Heart left ventricle (tissue), 16 donors: ENCODE measurements at regions not wholly inside any gene's neighbourhood (a gene's known extent, or its start where the extent isn't known, plus 50 kb on each side); places are given as distances from the start of the nearest gene placed in this dataset.
A peak's percentile ranks its signal among the peaks of the same experiment; 100 is the strongest.

Source experiments
- ATAC-seq, 4 donors: fragments of 200-7000 bp; cut with Tn5 transposase; one replicate each; pipeline ENCODE4 v1.9.1; 2020 to 2022; ENCODE audit warnings: moderate library complexity in 4 of 4, mild to moderate bottlenecking in 3 of 4, moderate number of reproducible peaks in 1 of 4
- DNase-seq, 5 donors: peaks; one replicate each; pipeline ENCODE4 v3.0.0-alpha.2; 2020
- H3K27ac ChIP-seq, 12 donors: fragments of 200-600 bp; sonication (generic) in 4 of 12; one replicate each; pipeline versions ENCODE4 v1.5.0 to v1.8.0; 2016 to 2022; ENCODE audit warnings: mild to moderate bottlenecking in 2 of 12
- H3K27me3 ChIP-seq, 9 donors: fragments of 200-600 bp; sonication (generic) in 2 of 9; one replicate each; pipeline versions ENCODE4 v1.5.1 to v1.8.0; 2016 to 2022; ENCODE audit warnings: mild to moderate bottlenecking in 3 of 9
- H3K36me3 ChIP-seq, 9 donors: fragments of 200-600 bp; sonication (generic) in 2 of 9; one replicate each; pipeline versions ENCODE4 v1.5.0 to v1.8.0; 2018 to 2022; ENCODE audit warnings: mild to moderate bottlenecking in 2 of 9
- H3K4me1 ChIP-seq, 12 donors: fragments of 200-600 bp; sonication (generic) in 4 of 12; one replicate each; pipeline versions ENCODE4 v1.5.0 to v1.8.0; 2016 to 2022; ENCODE audit warnings: mild to moderate bottlenecking in 3 of 12
- H3K4me3 ChIP-seq, 12 donors: fragments of 200-600 bp; sonication (generic) in 4 of 12; one replicate each; pipeline versions ENCODE4 v1.5.0 to v1.8.0; 2017 to 2022; ENCODE audit warnings: mild to moderate bottlenecking in 9 of 12, moderate library complexity in 4 of 12
- H3K9me3 ChIP-seq, 12 donors: fragments of 200-600 bp; sonication (generic) in 4 of 12; one replicate each; pipeline versions ENCODE4 v1.5.0 to v1.8.0; 2016 to 2022; ENCODE audit warnings: mild to moderate bottlenecking in 1 of 12
- CTCF ChIP-seq, 12 donors: fragments of 200-600 bp; sonication (generic) in 4 of 12; IDR thresholded peaks; one replicate each; pipeline versions ENCODE4 v1.5.0 to v1.8.0; 2018 to 2022; ENCODE audit warnings: antibody characterized with exemption in 12 of 12, mild to moderate bottlenecking in 5 of 12
- POLR2A ChIP-seq, 2 donors: fragments of 450-650 bp; IDR thresholded peaks; one replicate each; pipeline ENCODE4 v1.6.1; 2017; ENCODE audit warnings: antibody characterized with exemption in 2 of 2, mild to moderate bottlenecking in 2 of 2, moderate library complexity in 2 of 2
- WGBS, 4 donors: extraction: QIAGEN DNeasy Blood & Tissue Kit in 2 of 4; methylation state at CpG; one replicate each; pipeline versions ENCODE4 v1.1.5 to v1.1.7; 2013 to 2018; 5-methylcytosine and 5-hydroxymethylcytosine counted together
- intact Hi-C, 10 donors: fragments of 100-400 bp; cut with DNase I; formaldehyde crosslinking; loops; one replicate each; pipeline versions ENCODE4 v1.11.1 to v1.14.2; 2022
- donor health status: ischemic (EF 13 %, LVEDD 7.1; RV severe dilation, severe dysfunction).
- donor health status: healthy with polysubstance abuse.
- donor health status: DM: no; HTN: yes; CAD: no.
- donor health status: DM: no; HTN: no; CAD: no.
- donor health status: ischemic (EF 25% LVEDD 6.9; RV normal size, moderate dysfunction).
- donor health status: ischemic (EF 25% LVEDD 5.7; RV mildly dilated, moderate dysfunction).
- donor health status: healthy.
- donor health status: DM: yes; HTN: yes; CAD: no.
- donor health status: ischemic (EF 35%, LVEDD 5.7; RV mildly dilated, moderate dysfunction).
- donor health status: nonischemic (EF 11% LVEDD 7.7; RV severe dilation, severe dysfunction).
- donor health status: DM: yes; HTN: yes; CAD: no.
- donor health status: PGD.
- donor health status: ischemic (EF 29% LVEDD 5.4; RV normal size, mild dysfunction).
- donor health status: nonischemic (EF 23%, LVEDD 6.1; RV moderate dilation, normal function).

DNA sequence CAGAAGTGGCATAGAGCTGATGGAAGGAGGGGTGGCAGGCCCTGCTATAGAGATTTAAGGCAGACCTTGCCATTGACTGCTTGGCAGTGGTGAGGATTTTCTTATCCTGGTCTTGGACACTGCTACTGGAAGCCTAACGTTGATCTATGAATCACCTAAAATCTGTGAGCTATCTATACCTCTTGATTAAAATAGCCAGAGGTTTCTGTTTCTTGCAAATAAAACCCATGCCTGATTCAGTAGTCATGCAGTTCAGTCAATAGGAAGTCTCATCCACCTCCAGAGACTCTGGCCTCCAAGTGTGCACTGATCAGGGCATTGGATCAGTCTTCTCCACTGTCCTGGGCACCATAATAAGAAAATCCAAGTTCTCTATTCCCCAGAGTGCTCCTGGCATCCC is 286.5 kb downstream of the PTEN start:
- WGBS, 4 donors: 58 to 79% (median 69%) methylated on average over 1 of the region's 1 CpG
- Histone ChIP-seq H3K27ac (peak overlapping the region in 2 of 12 donors; percentile 2 to 16), H3K4me3 (no peak overlapping the region), H3K9me3 (no peaks in the 10 kb centered on the region), H3K36me3 (no peaks in the 10 kb centered on the region), H3K4me1 (peaks cover 0 to 17% (median 2%) of the 10 kb centered on the region in 12 donors), H3K27me3 (no peaks in the 10 kb centered on the region)
- TF ChIP-seq CTCF (IDR thresholded peaks at IDR 0.05) (no peak), POLR2A (IDR thresholded peaks at IDR 0.05) (no peak)
- intact Hi-C loops: loop anchor here in 4 of 10 donors (5.0 to 10.0 kb wide), 6 partner anchors 65 to 235 kb away; no protein-coding TSS in a partner anchor
- ATAC-seq: no peak
- DNase-seq: no peak

GRCh38 chr10:88150339-88150738 is 286.9 kb downstream of the PTEN start:
- no peaks in the 10 kb centered on the region for H3K9me3 ChIP-seq
- 93 to 98% (median 95%) methylated on average over 3 of the region's 3 CpGs for WGBS, 4 donors
- H3K4me3 ChIP-seq: no peak overlapping the region
- H3K27ac ChIP-seq: no peak overlapping the region
- H3K27me3 ChIP-seq: no peaks in the 10 kb centered on the region
- ATAC-seq (no peak), DNase-seq (no peak)
- H3K36me3 ChIP-seq: no peaks in the 10 kb centered on the region
- TF ChIP-seq POLR2A (IDR thresholded peaks at IDR 0.05): no peak
- H3K4me1 ChIP-seq: peaks cover 0 to 17% (median 2%) of the 10 kb centered on the region in 12 donors
- intact Hi-C loops: loop anchor here in 3 of 10 donors (5.0 to 10.0 kb wide), 3 partner anchors 64 to 92 kb away; no protein-coding TSS in a partner anchor

GRCh38 chr10:88152728-88153133 is 289.3 kb downstream of the PTEN start:
- Histone ChIP-seq H3K27me3 (no peaks in the 10 kb centered on the region), H3K9me3 (no peaks in the 10 kb centered on the region), H3K4me3 (no peak overlapping the region), H3K36me3 (no peaks in the 10 kb centered on the region), H3K27ac (peak overlapping the region in 3 of 12 donors; percentile 13 to 66 (median 55)), H3K4me1 (peaks cover 0 to 22% (median 1%) of the 10 kb centered on the region in 12 donors)
- intact Hi-C loops: loop anchor here in 3 of 10 donors (5.0 to 10.0 kb wide), 3 partner anchors 62 to 90 kb away; no protein-coding TSS in a partner anchor
- TF ChIP-seq CTCF (IDR thresholded peaks at IDR 0.05) (no peak), POLR2A (IDR thresholded peaks at IDR 0.05) (no peak)
- WGBS, 4 donors: 44 to 60% (median 58%) methylated on average over 1 of the region's 1 CpG; no CpG with 5 or more reads in 1 of the 4 donors
- DNase-seq (peak in 1 of 5 donors; percentile 29), ATAC-seq (peak; percentile 44 to 94 (median 78))

- Histone ChIP-seq H3K9me3 (no peaks in the 10 kb centered on the region), H3K4me1 (peaks cover 0 to 36% (median 6%) of the 10 kb centered on the region in 12 donors), H3K36me3 (no peaks in the 10 kb centered on the region), H3K27me3 (no peaks in the 10 kb centered on the region), H3K4me3 (no peak overlapping the region), H3K27ac (no peak overlapping the region)
- DNase-seq: no peak
- intact Hi-C loops: loop anchor here in 3 of 10 donors (5.0 to 10.0 kb wide), 3 partner anchors 60 to 88 kb away; no protein-coding TSS in a partner anchor
- no peak for ATAC-seq
- TF ChIP-seq CTCF (IDR thresholded peaks at IDR 0.05) (no peak), POLR2A (IDR thresholded peaks at IDR 0.05) (no peak)
- 88 to 90% (median 88%) methylated on average over 6 of the region's 6 CpGs for WGBS, 4 donors
These were observed 291.3 kb downstream of the PTEN start for GRCh38 chr10:88154596-88155250.
